GM04504 (cell line): ENCODE measurements at regions not wholly inside any gene's neighbourhood (a gene's known extent, or its start where the extent isn't known, plus 50 kb on each side); places are given as distances from the start of the nearest gene placed in this dataset.
A peak's percentile ranks its signal among the peaks of the same experiment; 100 is the strongest.
"Not testable (repeated sequence)": the region's sequence is repeated elsewhere in the genome, so short reads cannot be mapped to it uniquely, and the experiment has no call there.

Source experiments
- DNase-seq: peaks from one replicate; pipeline ENCODE4 v3.0.0-alpha.2; 2012; ENCODE audit warnings: low read depth

DNA sequence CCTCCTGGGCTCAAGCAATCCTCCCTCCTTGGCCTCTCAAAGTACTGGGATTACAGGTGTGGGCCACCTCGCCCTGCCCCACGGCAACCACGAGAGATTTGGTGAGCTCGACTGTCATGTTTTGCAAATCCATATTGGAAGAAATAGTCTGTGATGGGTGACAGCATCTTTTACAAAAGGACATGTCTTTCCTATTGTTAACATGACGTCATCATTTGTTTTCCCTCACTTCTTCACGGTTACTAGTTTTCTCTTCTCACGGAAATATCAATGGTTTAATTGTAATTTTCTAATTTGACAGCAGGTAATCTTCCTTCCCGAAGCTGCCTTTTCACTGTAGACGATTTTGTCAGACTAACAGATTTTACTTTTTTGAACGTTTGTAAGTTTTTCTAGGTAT, 110.8 kb upstream of the GREM2 start:
- no peak for DNase-seq

DNA sequence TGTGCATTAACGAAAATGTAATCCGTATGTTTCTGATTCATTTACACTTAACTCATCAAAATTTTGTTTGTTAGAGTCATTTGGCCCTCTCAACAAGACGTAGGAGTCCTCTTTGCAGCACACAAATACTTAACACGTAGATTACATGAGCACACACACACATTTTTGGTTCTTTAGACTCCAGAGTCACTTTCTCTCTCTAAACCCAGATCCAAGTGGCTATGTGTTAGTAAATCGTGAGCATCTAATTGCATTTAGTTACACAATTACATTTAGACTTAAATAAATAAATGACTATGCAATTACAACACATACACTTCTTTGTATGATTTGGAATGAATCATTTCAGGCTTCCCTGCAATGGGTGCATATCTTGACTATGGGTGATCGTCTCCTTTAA, 109.0 kb upstream of the GREM2 start:
- no peak for DNase-seq

DNA sequence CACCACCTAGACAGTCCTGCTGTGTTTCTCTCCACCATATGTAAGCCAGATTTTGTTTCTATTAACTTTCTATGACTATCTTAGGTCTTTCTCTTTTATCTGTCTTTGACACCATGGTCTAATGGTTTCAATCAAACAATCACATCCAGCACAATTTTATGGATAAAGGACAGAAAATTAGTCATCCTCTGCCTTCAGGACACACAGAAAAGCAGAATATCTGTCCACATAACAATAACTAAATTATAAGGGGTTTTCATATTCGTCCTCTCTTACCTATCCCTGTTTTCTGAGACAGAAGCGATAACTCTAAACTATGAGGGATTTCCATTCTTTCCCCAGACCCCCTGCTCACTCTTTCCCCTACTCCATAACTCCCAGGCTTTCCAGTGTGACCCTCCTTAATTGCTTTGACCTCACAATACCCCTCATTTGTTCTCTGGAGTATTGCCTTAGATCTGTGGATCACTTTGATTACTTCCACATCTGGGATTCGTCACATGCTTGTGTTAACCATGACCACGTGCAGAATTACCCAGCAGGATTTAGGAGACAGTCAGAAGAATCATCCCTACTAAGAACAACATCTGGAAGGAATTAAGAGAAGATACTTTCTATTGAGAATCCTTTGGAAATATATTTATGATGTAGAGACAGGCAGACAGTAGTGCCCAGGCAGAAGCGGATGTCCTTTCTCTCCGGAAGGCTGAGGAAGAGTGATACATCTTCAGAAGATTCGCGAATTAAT, 108.2 kb upstream of the GREM2 start:
- peak; percentile 86 for DNase-seq

DNA sequence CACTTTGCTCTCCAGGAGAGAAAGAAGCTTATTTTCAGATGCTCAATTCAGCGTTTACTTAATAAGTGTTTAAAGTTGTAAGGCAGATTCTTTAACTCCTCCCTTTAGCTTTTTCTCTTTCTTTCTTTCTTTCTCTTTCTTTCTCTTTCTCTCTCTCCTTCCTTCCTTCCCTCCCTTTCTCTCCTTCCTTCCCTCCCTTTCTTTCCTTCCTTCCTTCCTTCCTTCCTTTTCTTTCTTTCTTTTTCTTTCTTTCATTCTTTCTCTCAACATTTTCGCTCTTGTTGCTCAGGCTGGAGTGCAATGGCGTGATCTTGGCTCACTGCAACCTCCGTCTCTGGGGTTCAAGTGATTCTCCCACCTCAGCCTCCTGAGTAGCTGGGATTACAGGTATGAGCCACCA, 104.6 kb upstream of the GREM2 start:
- DNase-seq: not testable (repeated sequence)

DNA sequence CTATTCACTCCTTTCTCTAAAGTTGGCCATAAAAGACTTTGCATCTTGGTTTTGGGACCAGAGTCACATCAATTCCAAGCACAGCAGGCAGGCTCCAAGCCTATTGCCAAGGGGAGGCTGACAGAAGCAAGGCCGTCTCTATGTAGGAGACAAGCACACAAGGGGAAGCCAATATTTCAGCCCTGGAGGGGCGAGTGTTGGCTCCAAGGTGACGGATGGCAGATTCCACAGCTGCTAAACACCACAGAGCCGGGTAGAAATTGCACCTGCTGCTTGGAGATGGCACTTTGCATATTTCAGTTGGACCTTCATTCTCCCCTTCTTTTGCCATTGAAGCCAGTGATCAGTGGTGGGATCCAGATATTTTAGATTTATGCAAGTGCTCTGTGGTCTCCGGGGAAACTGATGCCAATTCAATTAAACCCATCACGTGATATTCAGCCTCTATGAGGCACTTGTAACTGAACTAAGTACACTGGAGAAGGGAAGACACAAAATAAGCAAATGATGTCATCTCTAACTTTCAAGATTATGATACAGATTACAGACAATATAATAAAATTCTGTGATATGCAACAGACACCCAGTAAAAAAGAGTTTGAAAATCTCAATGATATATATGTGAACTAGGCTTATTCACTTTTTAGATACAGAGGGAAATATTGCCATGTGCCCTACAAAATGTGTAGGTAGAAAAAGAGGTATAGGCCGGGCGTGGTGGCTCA, 102.8 kb upstream of the GREM2 start:
- DNase-seq: no peak

DNA sequence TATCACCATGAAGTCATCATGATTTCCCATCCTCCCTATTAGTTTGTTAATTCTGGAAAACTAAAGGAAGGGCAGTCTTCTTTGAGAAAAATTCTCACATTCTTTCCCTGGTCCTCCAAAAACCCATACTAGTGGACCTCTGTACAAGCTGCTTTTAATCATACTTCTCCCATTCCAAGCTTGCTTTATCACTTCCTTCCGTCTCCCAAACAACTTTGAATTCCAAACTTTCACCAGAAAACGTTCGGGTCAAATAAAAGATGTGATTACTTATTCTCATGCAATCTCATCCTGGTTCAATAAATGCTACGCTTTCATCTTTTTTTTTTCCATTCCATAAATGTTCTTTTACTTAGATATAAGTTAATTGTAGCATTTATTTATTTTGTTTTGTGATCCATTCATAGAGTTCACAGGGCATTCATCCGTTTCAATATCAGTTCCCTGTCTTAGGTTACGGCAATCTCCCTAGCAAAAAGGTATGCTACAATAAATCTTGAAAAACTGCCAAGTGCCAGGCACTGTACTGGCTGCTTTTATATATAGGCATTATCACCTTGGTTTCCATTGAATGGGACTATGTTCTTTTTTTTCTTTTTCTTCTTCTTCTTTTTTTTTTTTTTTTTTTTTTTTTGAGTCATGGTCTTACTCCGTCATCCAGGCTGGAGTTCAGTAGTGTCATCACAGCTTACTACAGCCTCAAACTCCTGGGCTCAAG, 100.2 kb upstream of the GREM2 start:
- no peak for DNase-seq

DNA sequence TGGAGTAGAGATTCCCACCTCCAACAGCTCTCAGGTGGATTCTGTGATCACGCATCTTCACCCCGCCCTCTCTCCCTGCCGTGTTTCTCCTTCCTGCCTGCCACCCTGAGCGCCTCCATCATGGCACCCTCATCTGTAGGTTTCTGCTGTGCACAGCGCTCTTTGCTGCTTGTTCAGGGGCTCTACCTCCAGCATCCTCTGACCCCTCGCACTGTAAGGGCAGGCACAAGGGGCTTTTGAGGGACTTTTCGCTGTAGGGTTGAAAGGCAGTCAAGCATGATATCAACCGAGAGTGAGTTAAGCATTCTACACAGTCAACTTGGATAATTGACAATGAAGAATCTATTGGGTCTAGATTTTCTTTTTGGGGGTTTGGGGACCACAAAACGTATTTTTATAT, 99.1 kb upstream of the GREM2 start:
- no peak for DNase-seq

DNA sequence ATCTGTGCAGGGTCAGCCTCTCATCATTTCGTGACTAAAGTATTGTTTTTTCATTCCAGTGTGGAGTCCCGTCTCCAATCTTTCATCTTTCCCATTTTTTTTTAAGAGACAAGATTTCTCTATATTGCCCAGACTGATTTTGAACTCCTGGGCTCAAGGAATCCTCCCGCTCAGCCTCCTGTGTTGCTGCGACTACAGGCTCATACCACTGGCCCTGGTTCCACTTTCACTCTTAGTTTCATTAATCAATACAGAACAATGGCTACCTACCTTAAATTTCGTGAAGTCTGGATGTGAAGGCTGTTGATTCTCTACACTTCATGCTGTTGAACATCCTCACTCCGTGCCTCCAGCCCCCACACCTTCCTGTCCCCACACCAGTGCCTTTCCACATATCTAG, 97.7 kb upstream of the GREM2 start:
- no peak for DNase-seq

DNA sequence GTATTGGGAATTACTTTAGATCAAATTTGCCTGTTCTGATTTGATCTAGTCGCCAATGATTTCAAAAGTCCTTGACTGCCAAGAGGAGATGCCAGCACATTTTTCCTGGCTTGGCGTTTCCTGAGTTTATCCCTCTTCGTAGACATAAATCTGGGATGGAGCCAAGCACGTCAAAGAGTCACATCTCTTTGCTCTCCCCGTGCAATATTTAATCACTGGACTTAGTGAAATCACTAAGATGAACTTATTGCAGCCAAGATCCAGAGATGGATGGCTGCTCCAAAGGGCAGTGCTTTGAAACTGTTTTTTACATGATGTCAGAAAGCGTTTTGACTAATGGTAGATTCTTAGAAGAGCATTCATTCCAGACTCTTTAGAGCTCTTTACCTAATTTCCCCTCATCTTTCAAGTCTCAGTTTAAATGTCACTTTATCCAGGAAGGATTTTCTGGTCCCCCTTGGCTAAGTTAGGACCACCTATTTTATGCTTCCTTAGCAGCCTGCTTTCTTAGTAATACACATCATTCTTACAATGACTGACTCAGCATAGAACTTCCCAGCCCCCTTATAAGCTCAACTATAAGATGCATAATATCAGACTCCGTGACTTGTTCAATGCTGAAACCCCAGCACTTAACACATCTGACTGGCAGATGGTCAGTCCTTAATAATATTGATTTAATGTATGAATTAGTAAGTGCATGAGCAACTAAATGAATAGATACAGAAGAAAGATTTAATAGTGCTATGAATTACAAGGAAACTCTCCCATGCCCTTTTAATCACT, 94.4 kb upstream of the GREM2 start:
- peak; percentile 59 for DNase-seq

DNA sequence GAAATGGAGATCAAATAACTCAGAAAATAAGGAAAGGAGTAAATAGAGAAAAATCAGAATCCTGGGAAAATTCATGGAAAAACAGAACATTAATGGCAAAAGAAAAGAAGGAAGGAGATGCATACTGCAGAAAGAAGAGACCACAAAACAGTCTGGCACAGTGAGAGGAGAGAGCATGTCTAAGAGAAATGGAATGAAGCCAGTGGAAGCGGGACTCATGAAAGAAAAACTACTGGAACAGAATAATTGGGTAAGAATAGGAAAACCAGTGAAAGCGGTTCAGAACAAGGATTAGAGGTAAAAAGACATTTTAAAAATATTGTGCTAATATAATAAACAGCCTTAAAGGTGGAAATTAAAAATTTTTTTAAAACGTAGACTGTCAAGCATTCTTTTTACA, 93.6 kb upstream of the GREM2 start:
- DNase-seq: peak; percentile 53

DNA sequence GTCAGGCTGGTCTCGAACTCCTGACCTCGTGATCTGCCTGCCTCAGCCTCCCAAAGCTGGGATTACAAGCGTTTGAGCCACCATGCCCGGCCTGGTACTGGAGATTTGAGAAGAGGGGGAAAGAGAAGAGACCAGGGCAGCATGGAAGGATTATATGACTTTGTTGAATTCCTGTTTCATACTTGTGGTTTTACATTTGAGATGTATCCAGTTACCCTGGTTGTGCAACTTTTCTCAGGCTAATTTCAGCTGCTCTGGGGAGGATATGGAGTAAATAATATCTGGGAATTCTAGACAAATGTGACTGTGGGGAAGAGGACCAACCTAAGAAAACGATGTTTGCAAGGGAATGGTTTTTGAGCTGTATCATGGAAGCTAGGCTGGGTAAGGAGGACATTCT, 89.5 kb upstream of the GREM2 start:
- peak; percentile 71 for DNase-seq

DNA sequence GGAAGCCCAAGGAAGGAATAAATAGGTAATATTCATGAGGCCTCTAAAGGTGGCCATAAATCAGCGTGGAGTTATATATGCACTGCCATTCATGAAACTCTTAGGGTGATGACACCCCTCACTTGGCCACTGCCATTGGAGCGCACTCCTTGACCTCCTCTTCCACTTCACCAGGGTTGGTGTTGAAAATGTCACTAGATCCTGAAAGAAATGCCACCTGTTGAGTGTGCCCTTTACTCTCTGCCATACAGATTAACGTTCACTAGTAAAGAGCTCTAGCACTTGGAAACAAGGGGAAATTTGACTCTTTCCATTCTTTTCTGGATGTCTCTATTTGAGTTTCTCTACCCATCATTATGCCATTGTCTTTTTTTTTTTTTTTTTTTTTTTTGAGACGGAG, 83.5 kb upstream of the GREM2 start:
- DNase-seq: no peak

DNA sequence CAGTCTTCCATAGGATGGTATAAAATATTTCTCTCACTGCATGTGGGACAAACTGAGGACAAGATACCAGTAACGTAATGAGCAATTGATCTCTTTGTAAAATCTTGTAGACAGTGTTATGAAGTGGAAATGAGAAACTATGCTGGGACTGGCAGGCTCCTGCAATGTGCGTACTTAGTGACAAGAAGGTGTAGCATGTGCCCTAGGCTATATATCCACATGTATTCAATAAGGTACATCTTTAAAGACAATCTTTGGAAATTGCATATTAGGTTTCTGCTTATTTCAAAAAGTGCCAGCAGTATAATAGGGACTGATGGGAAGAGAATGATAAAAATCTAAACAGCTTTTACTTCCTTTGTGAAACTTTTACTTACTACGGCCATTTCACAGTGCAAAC, 81.9 kb upstream of the GREM2 start:
- DNase-seq: no peak

DNA sequence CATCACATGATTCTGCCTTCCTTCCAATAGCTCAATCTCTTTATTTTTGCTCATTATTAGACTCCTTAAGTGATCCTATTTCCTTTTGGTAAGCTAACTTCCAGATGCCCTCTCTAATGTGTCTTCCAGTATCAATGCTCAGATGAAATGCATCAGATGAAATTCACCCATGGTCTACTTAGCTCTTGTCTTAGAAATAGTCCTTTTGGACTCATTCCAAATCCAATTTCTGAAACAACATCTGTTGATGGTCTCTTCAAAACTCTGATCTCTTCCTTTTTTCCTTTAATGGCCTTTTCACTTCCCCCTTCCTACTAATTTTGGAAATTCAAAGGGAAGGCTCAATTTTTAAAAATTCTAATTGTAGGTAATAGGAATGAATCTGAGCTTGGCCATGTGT, 81.1 kb upstream of the GREM2 start:
- DNase-seq: no peak

DNA sequence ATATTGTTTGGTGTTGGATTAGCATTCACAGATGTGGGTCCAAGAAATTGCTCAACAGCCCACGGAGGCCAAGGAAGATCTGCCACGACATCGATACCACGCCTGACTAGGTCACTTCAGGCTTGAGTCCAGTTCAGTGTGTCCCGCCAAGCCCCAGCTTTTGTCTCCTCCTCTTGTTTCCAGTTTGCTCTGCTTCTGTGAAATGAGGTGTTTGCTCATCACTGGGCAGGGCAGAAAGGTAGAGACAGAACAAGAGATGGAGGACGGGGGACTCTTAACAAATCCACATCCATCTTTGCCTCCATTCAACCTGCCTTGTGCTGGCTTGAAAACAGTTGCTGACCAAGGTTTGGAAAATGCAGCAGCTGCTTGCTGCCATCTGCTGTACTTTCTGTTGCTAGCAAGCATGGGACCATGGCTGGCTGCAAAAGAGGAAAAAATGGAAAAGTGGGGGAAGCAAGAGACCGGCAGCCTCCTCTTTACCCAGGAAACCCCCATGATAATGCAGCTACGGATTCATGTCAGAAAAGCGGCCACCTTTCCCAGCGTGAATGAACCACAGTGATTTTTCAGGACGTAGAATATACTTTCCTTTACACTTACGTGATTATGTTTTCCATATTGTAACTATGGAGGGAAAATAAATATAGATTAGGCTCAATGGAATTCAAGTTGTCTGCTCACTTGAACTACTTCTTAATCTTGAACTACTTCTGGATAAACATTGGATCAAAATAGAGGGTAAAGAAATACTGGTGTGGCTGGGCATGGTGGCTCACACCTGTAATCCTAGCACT, 80.2 kb upstream of the GREM2 start:
- DNase-seq: peak; percentile 53

DNA sequence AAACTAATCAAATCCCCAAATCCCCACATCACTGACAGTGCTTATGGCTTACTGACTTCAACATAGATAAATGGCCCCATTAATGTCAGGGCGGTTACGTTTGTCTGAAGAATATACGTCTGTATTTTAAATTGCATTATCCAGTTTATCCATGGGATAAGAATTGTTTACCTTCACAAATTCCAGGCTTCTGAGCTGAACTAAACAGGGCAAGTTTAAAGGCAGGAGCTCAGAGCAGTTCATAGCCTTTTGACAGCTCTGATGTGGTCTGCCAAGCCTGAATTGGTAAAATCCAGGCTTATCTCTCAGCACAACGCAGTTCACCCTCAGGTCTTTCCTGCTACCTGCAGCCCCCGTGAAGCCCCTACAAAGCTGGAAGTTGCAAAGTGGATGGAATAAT, 79.5 kb upstream of the GREM2 start:
- DNase-seq: no peak

DNA sequence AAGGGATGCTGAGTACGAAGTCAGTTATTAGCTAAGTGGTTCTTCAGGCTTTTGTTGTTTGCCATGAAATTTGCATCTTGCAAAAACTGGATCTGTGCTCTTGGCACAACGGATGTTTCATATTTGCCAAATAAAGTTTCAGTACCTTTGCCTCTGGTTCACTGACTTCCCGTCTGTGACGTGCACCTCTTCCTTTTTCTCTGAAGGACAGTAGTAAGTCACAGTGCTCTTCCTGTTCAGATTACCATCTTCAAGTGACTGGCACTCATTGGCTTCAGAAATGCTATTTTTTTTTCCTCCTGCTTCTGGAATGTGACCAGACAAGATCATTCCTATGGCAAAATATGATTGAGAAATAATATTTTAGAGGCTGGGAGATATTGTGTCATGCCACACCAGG, 75.9 kb upstream of the GREM2 start:
- DNase-seq: no peak

DNA sequence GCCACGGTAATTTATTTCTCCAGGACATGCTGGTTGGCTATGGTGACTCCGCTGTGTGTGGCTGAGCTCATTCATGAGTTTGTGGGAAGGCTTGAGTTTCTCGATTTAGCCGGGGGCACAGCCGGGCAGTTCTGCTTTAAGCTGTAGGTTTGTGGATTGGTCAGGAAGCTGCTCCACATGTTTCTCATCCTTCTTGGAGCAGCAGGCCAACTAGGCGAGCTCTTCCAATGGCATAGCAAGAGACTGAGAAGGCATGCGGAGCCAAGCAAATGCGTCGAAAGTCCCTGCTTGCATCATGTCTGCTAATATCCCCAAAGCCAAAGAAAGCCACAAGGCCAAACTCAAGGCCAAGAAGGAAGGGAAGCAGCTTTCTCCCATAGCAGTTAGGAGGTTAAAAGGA, 71.6 kb upstream of the GREM2 start:
- peak; percentile 80 for DNase-seq

DNA sequence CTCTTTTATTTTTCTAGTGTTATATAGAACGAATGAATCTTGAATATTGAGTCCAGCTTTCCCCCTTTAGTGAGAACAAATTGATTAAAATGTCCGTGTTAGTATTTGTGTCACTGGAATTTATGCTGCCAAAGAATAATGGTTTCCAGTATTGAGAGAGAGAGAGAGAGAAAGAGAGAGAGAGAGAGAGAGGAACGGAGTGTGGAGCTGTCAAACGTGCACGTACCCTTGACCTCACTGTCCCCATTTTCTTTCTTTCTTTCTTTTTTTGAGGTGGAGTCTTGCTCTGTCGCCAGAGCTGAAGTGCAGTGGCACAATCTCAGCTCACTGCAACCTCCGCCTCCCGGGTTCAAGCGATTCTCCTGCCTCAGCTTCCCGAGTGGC, 70.9 kb upstream of the GREM2 start:
- DNase-seq: no peak

DNA sequence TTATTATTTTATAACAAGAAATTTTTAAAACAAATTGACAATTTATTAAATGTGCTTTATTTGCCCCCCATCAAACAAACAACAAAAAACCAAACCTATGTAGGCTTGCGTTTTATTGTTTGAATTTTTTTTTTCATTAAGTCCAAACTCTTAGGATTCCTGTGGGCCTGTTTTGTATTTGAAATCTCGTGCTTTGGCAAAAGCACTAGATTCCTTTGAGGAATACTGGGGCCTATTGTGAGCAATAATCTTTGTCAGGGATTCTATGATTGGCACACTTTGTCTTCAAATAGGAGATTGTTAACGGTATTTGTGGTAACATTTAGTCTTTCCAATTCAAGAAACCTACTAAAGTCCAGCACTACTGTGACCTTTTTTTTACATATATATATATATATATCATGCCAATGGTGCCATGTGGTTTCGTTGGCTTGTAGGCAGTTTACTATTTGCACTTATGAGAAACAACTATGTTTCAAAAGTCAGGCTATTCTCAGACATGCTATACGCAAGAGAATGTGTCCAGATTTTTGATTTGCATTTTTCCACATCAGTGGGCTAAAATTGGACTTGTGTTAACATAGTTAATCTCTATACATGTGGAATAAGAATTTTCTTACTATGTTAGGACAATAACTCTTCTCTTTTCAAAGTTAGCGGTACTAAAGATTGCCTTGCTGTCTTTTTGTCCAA, 70.4 kb upstream of the GREM2 start:
- no peak for DNase-seq
